ENCODE measurements at regions not wholly inside any gene's neighbourhood (a gene's known extent, or its start where the extent isn't known, plus 50 kb on each side); places are given as distances from the start of the nearest gene placed in this dataset.

GRCh38 chrX:80335062-80335830 is 85.0 kb upstream of the TENT5D start:
- Histone ChIP-seq H3K36me3 (no peaks in the 10 kb centered on the region), H3K27ac (no peak overlapping the region), H3K4me3 (peak overlapping the region in 8 of 10 donors; percentile 3 to 40 (median 32)), H3K27me3 (peaks cover 0 to 14% (median 0%) of the 10 kb centered on the region in 7 donors), H3K4me1 (no peaks in the 10 kb centered on the region), H3K9me3 (peaks cover 0 to 10% (median 0%) of the 10 kb centered on the region in 11 donors)
- peak in 1 of 2 donors; percentile 30 for DNase-seq
- WGBS, 2 donors: 36 to 46% methylated on average over 27 to 38 of the region's 38 CpGs
- TF ChIP-seq, protein P1, sequence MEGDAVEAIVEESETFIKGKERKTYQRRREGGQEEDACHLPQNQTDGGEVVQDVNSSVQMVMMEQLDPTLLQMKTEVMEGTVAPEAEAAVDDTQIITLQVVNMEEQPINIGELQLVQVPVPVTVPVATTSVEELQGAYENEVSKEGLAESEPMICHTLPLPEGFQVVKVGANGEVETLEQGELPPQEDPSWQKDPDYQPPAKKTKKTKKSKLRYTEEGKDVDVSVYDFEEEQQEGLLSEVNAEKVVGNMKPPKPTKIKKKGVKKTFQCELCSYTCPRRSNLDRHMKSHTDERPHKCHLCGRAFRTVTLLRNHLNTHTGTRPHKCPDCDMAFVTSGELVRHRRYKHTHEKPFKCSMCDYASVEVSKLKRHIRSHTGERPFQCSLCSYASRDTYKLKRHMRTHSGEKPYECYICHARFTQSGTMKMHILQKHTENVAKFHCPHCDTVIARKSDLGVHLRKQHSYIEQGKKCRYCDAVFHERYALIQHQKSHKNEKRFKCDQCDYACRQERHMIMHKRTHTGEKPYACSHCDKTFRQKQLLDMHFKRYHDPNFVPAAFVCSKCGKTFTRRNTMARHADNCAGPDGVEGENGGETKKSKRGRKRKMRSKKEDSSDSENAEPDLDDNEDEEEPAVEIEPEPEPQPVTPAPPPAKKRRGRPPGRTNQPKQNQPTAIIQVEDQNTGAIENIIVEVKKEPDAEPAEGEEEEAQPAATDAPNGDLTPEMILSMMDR (IDR thresholded peaks at IDR 0.05): no peak
- intact Hi-C loops (cut with DNase I): no loop called here
- peak in 3 of 8 donors; percentile 20 to 71 (median 70) for ATAC-seq

GRCh38 chrX:80354966-80355465 is 65.2 kb upstream of the TENT5D start:
- H3K27me3 ChIP-seq: no peaks in the 10 kb centered on the region
- H3K9me3 ChIP-seq: peaks cover 0 to 3% (median 0%) of the 10 kb centered on the region in 11 donors
- H3K4me1 ChIP-seq: no peaks in the 10 kb centered on the region
- no peak for DNase-seq
- 65 to 82% methylated on average over 4 of the region's 4 CpGs for WGBS, 2 donors
- no peak overlapping the region for H3K4me3 ChIP-seq
- H3K27ac ChIP-seq: no peak overlapping the region
- TF ChIP-seq, protein P1 (IDR thresholded peaks at IDR 0.05): no peak
- H3K36me3 ChIP-seq: no peaks in the 10 kb centered on the region
- intact Hi-C loops (cut with DNase I): no loop called here
- ATAC-seq: no peak

Measured in heart right ventricle (tissue), 16 donors.